ENCODE measurements at regions not wholly inside any gene's neighbourhood (a gene's known extent, or its start where the extent isn't known, plus 50 kb on each side); places are given as distances from the start of the nearest gene placed in this dataset.
"Not testable (repeated sequence)": the region's sequence is repeated elsewhere in the genome, so short reads cannot be mapped to it uniquely, and the experiment has no call there.

- no peak for FAIRE-seq
Observed at GRCh38 chr7:148472406-148472805, 118.2 kb upstream of the C7orf33 start.

DNA sequence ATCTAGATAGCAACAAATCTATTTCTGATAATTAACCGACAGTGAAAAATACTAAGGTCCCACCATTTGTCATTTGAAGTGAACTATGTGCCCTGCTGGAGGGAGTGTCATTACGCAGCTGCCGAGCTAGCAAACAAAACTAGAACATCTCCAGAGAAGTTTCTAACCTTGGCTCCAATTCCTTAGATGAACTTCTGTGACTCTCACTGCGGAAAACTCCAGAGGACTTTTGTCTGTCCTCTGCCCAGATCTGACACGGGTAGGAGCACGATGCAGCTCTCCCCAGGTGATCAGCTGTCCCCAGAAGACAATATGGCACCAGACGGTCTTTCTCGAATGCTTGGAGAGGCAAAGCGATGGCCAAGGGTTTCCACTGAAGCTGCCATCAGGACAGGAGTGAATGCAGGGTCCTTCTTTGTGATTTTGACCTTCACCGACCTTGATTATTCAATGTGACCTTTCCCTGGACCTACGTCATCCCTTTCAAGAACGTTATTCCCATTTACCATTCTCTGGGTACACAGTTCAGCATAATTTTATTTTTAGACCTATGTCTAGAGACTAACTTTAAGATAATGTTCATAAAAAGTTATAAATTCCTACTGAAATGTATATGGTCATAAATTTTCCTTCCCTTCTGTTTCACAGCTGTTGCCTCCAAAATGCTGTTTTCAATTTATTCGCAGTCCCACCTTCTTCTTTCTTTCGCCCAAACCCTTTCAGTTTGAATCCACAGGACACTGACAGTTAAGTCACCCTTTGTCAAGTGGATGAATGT is 116.7 kb upstream of the C7orf33 start:
- no peak for FAIRE-seq

DNA sequence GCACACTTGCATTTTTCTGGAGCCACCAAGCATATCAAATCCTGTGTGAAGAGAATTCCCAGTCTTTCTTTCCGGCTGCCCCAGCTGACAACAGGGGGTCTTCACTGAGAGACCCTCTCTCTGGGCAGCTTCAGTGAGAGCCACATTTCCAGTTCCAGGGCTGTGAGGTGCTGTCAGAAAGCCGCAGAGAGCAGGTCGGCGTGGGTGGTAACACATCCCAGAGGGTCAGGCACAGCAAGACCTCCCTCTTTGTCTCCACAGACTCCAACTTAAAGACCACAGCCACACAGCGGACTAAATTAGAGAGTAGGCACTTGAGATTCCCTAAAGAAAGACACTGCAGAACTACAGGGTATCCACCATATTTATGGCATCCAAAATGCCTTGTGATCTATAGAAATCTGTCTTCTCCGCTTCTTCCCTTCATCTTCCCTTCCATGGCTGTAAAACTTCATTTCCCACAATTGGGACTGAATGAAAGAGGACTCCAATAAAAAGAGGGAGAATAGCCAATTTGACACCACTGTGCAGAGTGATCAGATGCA is 116.0 kb upstream of the C7orf33 start:
- no peak for FAIRE-seq

- no peak for FAIRE-seq
Observed at GRCh38 chr7:148478551-148478950, 112.0 kb upstream of the C7orf33 start.

DNA sequence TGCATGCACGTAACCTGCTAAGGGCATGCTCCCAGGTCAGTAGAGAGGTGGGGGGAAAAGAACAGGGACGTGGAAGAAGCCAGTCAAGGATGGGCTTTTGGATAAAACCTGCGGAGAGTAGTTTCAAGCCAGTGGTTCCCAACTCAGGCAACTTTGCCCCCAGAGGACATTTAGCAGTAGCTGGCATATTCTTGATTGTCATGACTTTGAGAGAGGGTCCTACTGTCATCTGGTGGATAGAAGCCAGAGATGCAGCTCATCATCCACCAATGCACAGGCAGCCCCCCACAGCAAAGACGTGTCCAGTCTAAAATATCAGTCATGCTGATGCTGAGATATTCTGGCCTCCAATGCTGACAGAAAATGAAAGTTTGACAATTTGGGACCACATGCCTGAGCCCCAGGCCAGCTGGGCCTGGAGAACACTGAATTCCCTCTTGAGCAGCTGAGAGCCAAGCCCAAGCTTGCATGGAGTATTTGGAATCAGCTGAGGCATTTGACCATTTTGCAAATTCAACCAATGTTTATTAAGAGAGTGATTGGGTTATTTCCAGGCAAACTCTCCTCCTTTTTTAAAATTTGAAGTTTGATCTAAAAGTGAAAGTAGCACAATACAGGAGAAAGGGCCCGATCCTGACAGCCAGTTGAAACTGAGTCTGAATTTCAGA is 110.0 kb upstream of the C7orf33 start:
- FAIRE-seq: no peak

DNA sequence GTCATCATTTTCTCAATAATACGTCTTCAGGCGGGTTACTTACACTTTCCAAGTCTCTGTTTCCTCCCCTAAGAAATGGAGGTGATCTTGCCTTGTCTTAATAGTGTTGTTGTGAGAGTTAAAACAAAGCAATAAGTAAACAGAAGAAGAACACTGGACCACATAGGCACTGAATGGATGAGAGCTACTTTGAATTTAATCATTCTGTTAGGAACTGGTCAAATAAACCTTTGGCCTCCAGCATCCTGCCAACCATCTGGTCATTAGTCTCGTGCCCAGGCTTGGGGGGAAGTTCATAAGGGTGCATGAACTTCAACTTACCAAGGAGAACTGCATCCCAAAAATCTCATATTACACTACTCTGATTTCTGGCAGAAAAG is 109.4 kb upstream of the C7orf33 start:
- FAIRE-seq: no peak

DNA sequence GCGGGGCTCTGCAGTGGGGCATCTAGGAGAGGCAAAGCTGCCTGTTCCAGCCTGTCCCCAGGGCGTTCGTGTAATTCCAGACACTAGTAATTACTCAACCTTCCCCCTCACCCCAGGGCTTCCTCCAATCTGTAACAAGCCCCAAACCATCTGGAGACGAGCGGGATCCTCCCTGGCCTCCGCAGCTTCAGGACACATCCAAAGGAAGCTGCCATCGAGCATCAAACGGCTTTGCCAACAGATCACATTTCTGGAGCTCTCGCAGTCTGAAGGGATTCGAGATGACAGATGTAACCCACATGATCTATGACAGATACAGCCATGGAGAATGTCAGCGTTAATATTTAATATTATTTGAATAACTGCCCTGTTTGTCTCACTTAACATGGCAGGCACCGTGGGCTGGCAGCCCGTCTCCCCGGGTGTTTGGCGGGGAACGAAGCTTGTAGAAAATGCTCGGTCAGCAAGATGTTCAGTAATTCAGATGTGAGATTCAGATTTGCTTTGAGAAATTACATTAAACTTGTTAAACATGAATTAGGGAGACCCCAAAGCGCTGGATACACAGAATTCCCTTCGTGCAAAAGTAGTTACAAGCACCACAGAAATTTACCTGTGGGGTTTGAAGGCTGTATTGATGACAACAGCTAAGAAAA is 108.5 kb upstream of the C7orf33 start:
- FAIRE-seq: no peak

GRCh38 chr7:148483515-148484308 is 106.9 kb upstream of the C7orf33 start:
- no peak for FAIRE-seq

DNA sequence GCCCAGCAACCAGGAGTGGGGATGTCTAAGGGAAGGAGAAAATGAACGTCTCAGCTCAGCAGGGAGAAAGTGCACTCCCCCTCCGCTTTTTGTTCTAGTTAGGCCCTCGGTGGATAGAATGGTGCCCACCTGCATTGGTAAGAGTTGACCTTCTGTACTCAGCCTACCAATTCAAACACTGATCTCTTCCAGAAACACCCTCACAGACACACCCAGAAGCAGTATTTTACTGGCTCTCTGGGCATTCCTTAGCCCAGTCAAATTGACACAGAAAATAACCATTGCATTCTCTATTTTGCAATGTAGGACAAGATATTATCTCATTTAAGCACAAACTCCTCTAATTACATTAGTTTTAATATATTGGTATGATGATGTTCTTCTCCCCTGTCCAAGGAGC is 106.1 kb upstream of the C7orf33 start:
- no peak for FAIRE-seq

DNA sequence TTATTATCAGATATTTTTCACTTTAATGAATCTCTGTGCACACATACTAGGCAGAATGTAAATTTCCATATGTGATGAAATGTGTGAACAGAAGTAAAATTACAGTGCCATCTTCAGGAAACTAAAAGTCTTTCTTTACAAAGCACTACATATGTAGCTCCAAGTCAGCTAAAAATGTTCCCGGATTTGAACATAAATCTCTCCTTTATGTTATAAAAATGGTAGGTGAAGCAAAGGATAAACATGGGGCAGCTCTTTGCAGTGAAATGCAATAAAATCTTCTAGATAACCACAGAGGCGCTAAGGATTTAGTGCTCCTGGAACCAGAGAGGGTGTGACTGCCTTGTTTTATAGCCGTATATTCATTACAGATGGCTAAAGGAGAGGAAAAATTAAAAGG is 104.9 kb upstream of the C7orf33 start:
- peak; percentile 66 for FAIRE-seq

GRCh38 chr7:148486937-148487336 is 103.6 kb upstream of the C7orf33 start:
- FAIRE-seq: no peak

- no peak for FAIRE-seq
Observed at GRCh38 chr7:148487912-148488311, 102.7 kb upstream of the C7orf33 start.

- FAIRE-seq: no peak
Observed at GRCh38 chr7:148489678-148490077, 100.9 kb upstream of the C7orf33 start.

GRCh38 chr7:148492157-148492860 is 98.3 kb upstream of the C7orf33 start:
- FAIRE-seq: no peak

DNA sequence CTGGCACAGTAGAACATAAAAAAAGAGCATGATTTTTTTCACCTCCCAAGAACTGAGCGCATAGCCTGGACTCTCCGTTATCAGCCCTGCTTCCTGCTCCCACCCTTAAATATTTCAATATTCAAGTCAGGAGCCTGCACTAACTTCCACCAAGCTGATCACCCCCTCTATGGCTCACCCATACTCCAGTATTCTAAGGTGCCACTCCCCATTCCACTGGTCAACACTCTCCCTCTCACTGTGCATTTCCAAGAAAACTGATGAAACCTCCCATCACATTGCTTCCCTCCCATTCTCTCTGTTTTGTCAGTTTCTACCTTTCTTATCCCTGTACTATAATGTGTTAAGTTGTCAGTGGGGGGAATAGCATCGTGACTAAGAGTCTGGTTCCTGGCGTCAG is 95.0 kb upstream of the C7orf33 start:
- no peak for FAIRE-seq

- FAIRE-seq: no peak
Observed at GRCh38 chr7:148500978-148501377, 89.6 kb upstream of the C7orf33 start.

DNA sequence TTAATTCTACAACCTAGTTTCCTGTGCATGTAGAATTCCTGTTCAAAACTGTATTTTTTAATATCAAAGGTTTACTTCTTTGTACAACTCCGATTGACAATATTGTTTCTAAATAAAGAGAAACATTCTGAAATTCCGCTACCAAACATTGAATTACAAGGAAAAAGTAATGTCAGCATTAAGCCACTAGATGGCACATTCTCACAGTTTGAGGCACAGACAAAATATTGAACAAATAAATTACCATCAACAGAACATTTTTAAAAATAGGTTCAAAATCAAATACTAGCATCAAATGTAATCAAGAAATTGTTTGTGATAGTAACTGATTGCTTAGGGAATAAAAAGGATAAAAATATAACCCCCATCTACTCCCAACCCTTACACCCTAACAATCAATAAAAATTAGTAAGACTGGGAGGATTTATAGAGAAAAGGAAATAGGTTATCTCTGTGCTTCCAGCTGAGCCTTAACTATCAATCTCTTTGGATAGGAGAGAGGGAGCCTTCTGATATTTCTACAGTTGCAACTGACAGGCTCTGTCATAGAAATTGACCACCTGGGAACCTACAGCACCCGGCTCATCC is 86.6 kb upstream of the C7orf33 start:
- FAIRE-seq: no peak

GRCh38 chr7:148505645-148506375 is 84.8 kb upstream of the C7orf33 start:
- FAIRE-seq: no peak

GRCh38 chr7:148507064-148507573 is 83.4 kb upstream of the C7orf33 start:
- not testable (repeated sequence) for FAIRE-seq

DNA sequence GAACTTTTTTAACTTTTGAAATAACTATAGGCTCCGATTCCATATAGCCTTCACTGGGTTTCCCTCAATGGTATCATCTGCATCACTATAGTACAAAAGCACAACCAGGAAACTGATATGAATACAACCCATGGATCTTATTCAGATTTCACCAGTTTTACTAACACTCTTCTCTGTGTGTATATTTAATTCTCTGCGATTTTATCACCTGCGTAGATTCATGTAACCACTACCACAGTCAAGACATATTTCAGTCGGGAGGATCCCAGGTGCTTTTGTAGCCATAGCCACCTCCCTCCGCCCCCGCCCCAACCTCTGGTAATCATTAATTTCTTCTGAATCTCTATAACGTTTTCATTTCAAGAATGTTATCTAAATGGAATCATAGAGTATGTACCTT is 82.8 kb upstream of the C7orf33 start:
- FAIRE-seq: no peak

GRCh38 chr7:148514236-148514635 is 76.3 kb upstream of the C7orf33 start:
- FAIRE-seq: no peak

Measured in colon (tissue), 2 donors.